ENCODE measurements at regions not wholly inside any gene's neighbourhood (a gene's known extent, or its start where the extent isn't known, plus 50 kb on each side); places are given as distances from the start of the nearest gene placed in this dataset.

GRCh38 chr2:204268971-204269370, 276.3 kb upstream of the PARD3B start:
- DNase-seq (ENCODE audit: low read depth in 2 of 2): no peak

- DNase-seq (ENCODE audit: low read depth in 2 of 2): no peak
Measured at GRCh38 chr2:204272089-204272488, 273.2 kb upstream of the PARD3B start.

GRCh38 chr2:204272610-204273287, 272.5 kb upstream of the PARD3B start:
- no peak for DNase-seq (ENCODE audit: low read depth in 2 of 2)

GRCh38 chr2:204274429-204274828, 270.8 kb upstream of the PARD3B start:
- DNase-seq (ENCODE audit: low read depth in 2 of 2): no peak

GRCh38 chr2:204274991-204275390, 270.3 kb upstream of the PARD3B start:
- no peak for DNase-seq (ENCODE audit: low read depth in 2 of 2)

- DNase-seq (ENCODE audit: low read depth in 2 of 2): no peak
Measured at GRCh38 chr2:204277226-204277625, 268.0 kb upstream of the PARD3B start.

GRCh38 chr2:204278454-204278853, 266.8 kb upstream of the PARD3B start:
- DNase-seq (ENCODE audit: low read depth in 2 of 2): no peak

- DNase-seq (ENCODE audit: low read depth in 2 of 2): no peak
Measured at GRCh38 chr2:204279819-204280218, 265.5 kb upstream of the PARD3B start.

- no peak for DNase-seq (ENCODE audit: low read depth in 2 of 2)
Measured at GRCh38 chr2:204280262-204280668, 265.0 kb upstream of the PARD3B start.

- no peak for DNase-seq (ENCODE audit: low read depth in 2 of 2)
Measured at GRCh38 chr2:204282081-204282480, 263.2 kb upstream of the PARD3B start.

GRCh38 chr2:204282525-204282924, 262.8 kb upstream of the PARD3B start:
- DNase-seq (ENCODE audit: low read depth in 2 of 2): no peak

- DNase-seq (ENCODE audit: low read depth in 2 of 2): no peak
Measured at GRCh38 chr2:204289066-204289465, 256.2 kb upstream of the PARD3B start.

- no peak for DNase-seq (ENCODE audit: low read depth in 2 of 2)
Measured at GRCh38 chr2:204292439-204292838, 252.8 kb upstream of the PARD3B start.

GRCh38 chr2:204293884-204294747, 251.2 kb upstream of the PARD3B start:
- no peak for DNase-seq (ENCODE audit: low read depth in 2 of 2)

- DNase-seq (ENCODE audit: low read depth in 2 of 2): no peak
Measured at GRCh38 chr2:204298404-204298803, 246.9 kb upstream of the PARD3B start.

GRCh38 chr2:204299766-204300165, 245.5 kb upstream of the PARD3B start:
- DNase-seq (ENCODE audit: low read depth in 2 of 2): no peak

- DNase-seq (ENCODE audit: low read depth in 2 of 2): no peak
Measured at GRCh38 chr2:204306667-204307066, 238.6 kb upstream of the PARD3B start.

GRCh38 chr2:204312105-204312504, 233.2 kb upstream of the PARD3B start:
- no peak for DNase-seq (ENCODE audit: low read depth in 2 of 2)

- no peak for DNase-seq (ENCODE audit: low read depth in 2 of 2)
Measured at GRCh38 chr2:204313256-204313655, 232.0 kb upstream of the PARD3B start.

- DNase-seq (ENCODE audit: low read depth in 2 of 2): no peak
Measured at GRCh38 chr2:204315236-204315662, 230.0 kb upstream of the PARD3B start.

- no peak for DNase-seq (ENCODE audit: low read depth in 2 of 2)
Measured at GRCh38 chr2:204317640-204318039, 227.6 kb upstream of the PARD3B start.

- no peak for DNase-seq (ENCODE audit: low read depth in 2 of 2)
Measured at GRCh38 chr2:204321027-204321800, 224.1 kb upstream of the PARD3B start.
